ENCODE measurements at regions not wholly inside any gene's neighbourhood (a gene's known extent, or its start where the extent isn't known, plus 50 kb on each side); places are given as distances from the start of the nearest gene placed in this dataset.

- H3K36me3 ChIP-seq (ENCODE audit: insufficient read depth in 1 of 2, low read depth in 1 of 2), result no peaks in the 10 kb centered on the region
- ATAC-seq, result no peak
- H3K9me3 ChIP-seq, result no peaks in the 10 kb centered on the region
- TF ChIP-seq CTCF (IDR thresholded peaks at IDR 0.05), result no peak
- H3K4me3 ChIP-seq, result no peak overlapping the region
- DNase-seq, result no peak
- peaks cover 0 to 26% (median 0%) of the 10 kb centered on the region in 3 donors for H3K27me3 ChIP-seq (ENCODE audit: insufficient read depth in 3 of 3, low read length in 2 of 3)
- intact Hi-C loops (cut with DNase I), result no loop called here
- no peaks in the 10 kb centered on the region for H3K4me1 ChIP-seq
- 54 to 61% (median 54%) methylated on average over 5 of the region's 5 CpGs for WGBS, 3 donors
- H3K27ac ChIP-seq, result no peak overlapping the region
These were observed 118.7 kb downstream of the BEND2 start for GRCh38 chrX:18102006-18102405.

- H3K36me3 ChIP-seq (ENCODE audit: insufficient read depth in 1 of 2, low read depth in 1 of 2), result no peaks in the 10 kb centered on the region
- ATAC-seq, result no peak
- no peak for TF ChIP-seq CTCF (IDR thresholded peaks at IDR 0.05)
- no peak overlapping the region for H3K4me3 ChIP-seq
- no peak overlapping the region for H3K27ac ChIP-seq
- no peaks in the 10 kb centered on the region for H3K9me3 ChIP-seq
- no peaks in the 10 kb centered on the region for H3K4me1 ChIP-seq
- intact Hi-C loops (cut with DNase I), result no loop called here
- WGBS, 3 donors, result 85 to 97% (median 96%) methylated on average over 5 of the region's 5 CpGs
- no peak for DNase-seq
- H3K27me3 ChIP-seq (ENCODE audit: insufficient read depth in 3 of 3, low read length in 2 of 3), result peaks cover 0 to 26% (median 0%) of the 10 kb centered on the region in 3 donors
These were observed 119.6 kb downstream of the BEND2 start for GRCh38 chrX:18101087-18101486.

- no peak for TF ChIP-seq CTCF (IDR thresholded peaks at IDR 0.05)
- Histone ChIP-seq H3K4me3 (no peak overlapping the region), H3K27ac (no peak overlapping the region), H3K9me3 (no peaks in the 10 kb centered on the region), H3K36me3 (ENCODE audit: insufficient read depth in 1 of 2, low read depth in 1 of 2) (no peaks in the 10 kb centered on the region), H3K4me1 (no peaks in the 10 kb centered on the region), H3K27me3 (ENCODE audit: insufficient read depth in 3 of 3, low read length in 2 of 3) (peaks cover 0 to 26% (median 0%) of the 10 kb centered on the region in 3 donors)
- ATAC-seq, result no peak
- WGBS, 3 donors, result 62 to 68% (median 66%) methylated on average over 6 of the region's 6 CpGs
- no peak for DNase-seq
- intact Hi-C loops (cut with DNase I), result no loop called here
These were observed 120.9 kb downstream of the BEND2 start for GRCh38 chrX:18099745-18100144.

GRCh38 chrX:18098763-18099162 lies 121.9 kb downstream of the BEND2 start:
- Histone ChIP-seq H3K4me3 (no peak overlapping the region), H3K27ac (no peak overlapping the region), H3K36me3 (ENCODE audit: insufficient read depth in 1 of 2, low read depth in 1 of 2) (no peaks in the 10 kb centered on the region), H3K9me3 (no peaks in the 10 kb centered on the region), H3K4me1 (no peaks in the 10 kb centered on the region), H3K27me3 (ENCODE audit: insufficient read depth in 3 of 3, low read length in 2 of 3) (peaks cover 0 to 26% (median 0%) of the 10 kb centered on the region in 3 donors)
- DNase-seq, result no peak
- intact Hi-C loops (cut with DNase I), result no loop called here
- no peak for TF ChIP-seq CTCF (IDR thresholded peaks at IDR 0.05)
- 2 to 22% (median 3%) methylated on average over 14 of the region's 14 CpGs for WGBS, 3 donors
- ATAC-seq, result no peak

- intact Hi-C loops (cut with DNase I), result no loop called here
- H3K27me3 ChIP-seq (ENCODE audit: insufficient read depth in 3 of 3, low read length in 2 of 3), result no peaks in the 10 kb centered on the region
- ATAC-seq (no peak), DNase-seq (no peak)
- H3K36me3 ChIP-seq (ENCODE audit: insufficient read depth in 1 of 2, low read depth in 1 of 2), result no peaks in the 10 kb centered on the region
- H3K9me3 ChIP-seq, result no peaks in the 10 kb centered on the region
- H3K4me1 ChIP-seq, result no peaks in the 10 kb centered on the region
- no peak overlapping the region for H3K4me3 ChIP-seq
- no peak overlapping the region for H3K27ac ChIP-seq
- TF ChIP-seq CTCF (IDR thresholded peaks at IDR 0.05), result no peak
These were observed 144.3 kb downstream of the BEND2 start for GRCh38 chrX:18076434-18076833.

Data from psoas muscle (tissue), 7 donors.